NCI-H187 (cell line): ENCODE measurements at regions not wholly inside any gene's neighbourhood (a gene's known extent, or its start where the extent isn't known, plus 50 kb on each side); places are given as distances from the start of the nearest gene placed in this dataset.
"Not testable (repeated sequence)": the region's sequence is repeated elsewhere in the genome, so short reads cannot be mapped to it uniquely, and the experiment has no call there.

Experiments
- DNase-seq, 2 experiments: peaks; one replicate each; lab custom pipeline; 2025; lab: John Stamatoyannopoulos, UW

- no peak for DNase-seq
Measured at GRCh38 chr6:50899306-50899870, 80.7 kb downstream of the TFAP2B start.

GRCh38 chr6:50902260-50902659, 83.6 kb downstream of the TFAP2B start:
- no peak for DNase-seq

GRCh38 chr6:50905297-50905696, 86.6 kb downstream of the TFAP2B start:
- no peak for DNase-seq

- DNase-seq: no peak
Measured at GRCh38 chr6:50907565-50907964, 88.9 kb downstream of the TFAP2B start.

GRCh38 chr6:50913105-50913770, 94.6 kb downstream of the TFAP2B start:
- no peak for DNase-seq

- DNase-seq: not testable (repeated sequence)
Measured at GRCh38 chr6:50921378-50921777, 102.7 kb downstream of the TFAP2B start.

- no peak for DNase-seq
Measured at GRCh38 chr6:50921968-50922367, 103.3 kb downstream of the TFAP2B start.

- DNase-seq: no peak
Measured at GRCh38 chr6:50922579-50923525, 104.2 kb downstream of the TFAP2B start.

- DNase-seq: no peak
Measured at GRCh38 chr6:50924758-50925157, 106.1 kb downstream of the TFAP2B start.

- no peak for DNase-seq
Measured at GRCh38 chr6:50925548-50925947, 106.9 kb downstream of the TFAP2B start.

- no peak for DNase-seq
Measured at GRCh38 chr6:50925981-50926380, 107.3 kb downstream of the TFAP2B start.

GRCh38 chr6:50927800-50928199, 109.1 kb downstream of the TFAP2B start:
- no peak for DNase-seq

GRCh38 chr6:50929323-50929722, 110.7 kb downstream of the TFAP2B start:
- no peak for DNase-seq

GRCh38 chr6:50935442-50935841, 116.8 kb downstream of the TFAP2B start:
- no peak for DNase-seq

- no peak for DNase-seq
Measured at GRCh38 chr6:50936277-50936681, 117.6 kb downstream of the TFAP2B start.

- no peak for DNase-seq
Measured at GRCh38 chr6:50939931-50940330, 121.3 kb downstream of the TFAP2B start.

- no peak for DNase-seq
Measured at GRCh38 chr6:50945789-50946188, 127.1 kb downstream of the TFAP2B start.

- DNase-seq: peak in 1 of 2 experiments; percentile 7
Measured at GRCh38 chr6:50952092-50952907, 133.6 kb downstream of the TFAP2B start.

- DNase-seq: no peak
Measured at GRCh38 chr6:50956014-50956413, 137.3 kb downstream of the TFAP2B start.

- no peak for DNase-seq
Measured at GRCh38 chr6:50958148-50958697, 139.6 kb downstream of the TFAP2B start.

- DNase-seq: no peak
Measured at GRCh38 chr6:50959081-50959641, 140.5 kb downstream of the TFAP2B start.
